ENCODE measurements at regions not wholly inside any gene's neighbourhood (a gene's known extent, or its start where the extent isn't known, plus 50 kb on each side); places are given as distances from the start of the nearest gene placed in this dataset.

- peaks cover 10% of the 10 kb centered on the region in 2 experiments for H3K4me1 Mint-ChIP-seq
- H3K4me1 ChIP-seq (ENCODE audit: insufficient read depth, low read length), result no peaks in the 10 kb centered on the region
Observed at GRCh38 chr16:64311241-64311640, 810.6 kb downstream of the CDH11 start.

More at GRCh38 chr16:64311241-64311640, 810.6 kb downstream of the CDH11 start:
- no peak overlapping the region for H2AFZ ChIP-seq (ENCODE audit: low read length)
- Mint-ChIP-seq H3K27me3 (ENCODE audit: low read depth) (peaks cover 3% of the 10 kb centered on the region), H3K27ac (no peak overlapping the region), H3K4me3 (no peak overlapping the region), H3K9me3 (peaks cover 9 to 10% of the 10 kb centered on the region in 2 experiments; a peak in 4 of 5 replicates), H3K36me3 (ENCODE audit: insufficient read depth in 1 of 3, low read depth in 3 of 3) (peaks cover 0 to 12% (median 5%) of the 10 kb centered on the region in 3 experiments; a peak in 4 of 7 replicates)
- H3K14ac ChIP-seq (ENCODE audit: insufficient read depth, low read length), result no peak overlapping the region
- no peak overlapping the region for H4K5ac ChIP-seq (ENCODE audit: insufficient read length, low read depth, low read length)
- H3T11ph ChIP-seq (ENCODE audit: low read length), result no peak overlapping the region
- no peak overlapping the region for H4K8ac ChIP-seq (replicated peaks; ENCODE audit: insufficient read length, low read depth, low read length)
- H3K79me1 ChIP-seq (ENCODE audit: insufficient read depth, low read depth, low read length, poor library complexity, severe bottlenecking), result no peaks in the 10 kb centered on the region
- no peak for TF ChIP-seq CTCF (conservative IDR thresholded peaks at IDR 0.05)
- H3K27me3 ChIP-seq (ENCODE audit: insufficient read depth, low read length), result no peaks in the 10 kb centered on the region
- no peak overlapping the region for H2BK20ac ChIP-seq (ENCODE audit: low read depth, low read length, poor library complexity, severe bottlenecking)
- H2BK5ac ChIP-seq (ENCODE audit: insufficient read length, low read length), result no peak overlapping the region
- DNase-seq, result no peak
- H4K20me1 ChIP-seq (ENCODE audit: control insufficient read depth, insufficient read depth, insufficient read length), result no peaks in the 10 kb centered on the region
- H3K4me2 ChIP-seq (ENCODE audit: insufficient read depth, insufficient read length, low read length), result no peak overlapping the region
- H3K23ac ChIP-seq (ENCODE audit: insufficient read length, low read depth, low read length), result no peak overlapping the region
- H3K79me2 ChIP-seq (ENCODE audit: insufficient read depth, low read length), result no peaks in the 10 kb centered on the region
- H3K9ac ChIP-seq (ENCODE audit: extremely low read depth, insufficient read length, low read length), result no peak overlapping the region
- no peak overlapping the region for H4K91ac ChIP-seq (ENCODE audit: insufficient read length, low read depth, low read length)
- no CpG with 5 or more reads among the region's 1 CpG for WGBS (ENCODE audit: extremely low coverage, insufficient read length, low lambda C conversion rate)
- H3K9me3 ChIP-seq (ENCODE audit: control insufficient read depth, low read depth, low read length), result no peaks in the 10 kb centered on the region
- no peak overlapping the region for H3K27ac ChIP-seq (ENCODE audit: insufficient read length, low read depth, low read length)
- H3K56ac ChIP-seq (ENCODE audit: insufficient read length, low read depth, low read length), result no peak overlapping the region
- H2AK5ac ChIP-seq (ENCODE audit: insufficient read length, low read length), result no peak overlapping the region
- no peak overlapping the region for H2BK12ac ChIP-seq (ENCODE audit: insufficient read length, low read depth, low read length)
- no peaks in the 10 kb centered on the region for H3K23me2 ChIP-seq (ENCODE audit: insufficient read length, low read depth, low read length, poor library complexity, severe bottlenecking)
- no peak overlapping the region for H2BK120ac ChIP-seq (ENCODE audit: low read depth, low read length, poor library complexity, severe bottlenecking)
- H2BK15ac ChIP-seq (ENCODE audit: low read depth, low read length), result no peak overlapping the region
- H3K4ac ChIP-seq (ENCODE audit: low read depth, low read length), result no peak overlapping the region
- no peak overlapping the region for H3K18ac ChIP-seq (ENCODE audit: insufficient read length, low read depth, low read length)

Data from H9 (cell line).